Ovary (tissue), 3 donors: ENCODE measurements at regions not wholly inside any gene's neighbourhood (a gene's known extent, or its start where the extent isn't known, plus 50 kb on each side); places are given as distances from the start of the nearest gene placed in this dataset.

Experiments used
- POLR2A ChIP-seq: fragments of 450-650 bp; IDR thresholded peaks from one replicate; pipeline ENCODE4 v1.6.1; 2017; ENCODE audit warnings: antibody characterized with exemption, mild to moderate bottlenecking, moderate library complexity
- TF ChIP-seq, protein P1 (sequence below), 3 donors: fragments of 450-650 bp in 2 of 3; fragments of 200-600 bp in 1 of 3; IDR thresholded peaks; one replicate each; pipeline versions ENCODE4 v1.5.1 to v1.8.0; 2016 to 2022; ENCODE audit warnings: antibody characterized with exemption in 3 of 3, mild to moderate bottlenecking in 1 of 3
- donor health status: DM: no; HTN: no; CAD: no.

DNA sequence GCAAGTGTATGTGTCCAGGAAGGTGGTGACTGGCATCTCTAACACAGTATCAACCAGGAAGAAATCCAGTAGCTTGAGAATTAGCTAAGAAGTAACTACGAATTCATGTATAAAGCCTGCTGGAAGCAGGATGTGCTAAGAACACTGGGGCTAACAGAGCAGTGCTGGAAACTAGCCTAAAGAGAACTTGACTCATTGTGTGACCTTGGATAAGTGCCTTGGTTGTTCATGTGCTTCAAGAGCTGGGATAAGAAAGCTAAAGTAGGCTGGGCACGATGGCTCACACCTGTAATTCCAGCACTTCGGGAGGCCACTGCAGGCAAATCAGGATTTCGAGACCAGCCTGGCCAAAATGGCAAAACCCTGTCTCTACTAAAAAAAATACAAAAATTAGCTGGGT, 186.9 kb downstream of the RRAGC start:
- no peak for TF ChIP-seq POLR2A
- TF ChIP-seq, protein P1, sequence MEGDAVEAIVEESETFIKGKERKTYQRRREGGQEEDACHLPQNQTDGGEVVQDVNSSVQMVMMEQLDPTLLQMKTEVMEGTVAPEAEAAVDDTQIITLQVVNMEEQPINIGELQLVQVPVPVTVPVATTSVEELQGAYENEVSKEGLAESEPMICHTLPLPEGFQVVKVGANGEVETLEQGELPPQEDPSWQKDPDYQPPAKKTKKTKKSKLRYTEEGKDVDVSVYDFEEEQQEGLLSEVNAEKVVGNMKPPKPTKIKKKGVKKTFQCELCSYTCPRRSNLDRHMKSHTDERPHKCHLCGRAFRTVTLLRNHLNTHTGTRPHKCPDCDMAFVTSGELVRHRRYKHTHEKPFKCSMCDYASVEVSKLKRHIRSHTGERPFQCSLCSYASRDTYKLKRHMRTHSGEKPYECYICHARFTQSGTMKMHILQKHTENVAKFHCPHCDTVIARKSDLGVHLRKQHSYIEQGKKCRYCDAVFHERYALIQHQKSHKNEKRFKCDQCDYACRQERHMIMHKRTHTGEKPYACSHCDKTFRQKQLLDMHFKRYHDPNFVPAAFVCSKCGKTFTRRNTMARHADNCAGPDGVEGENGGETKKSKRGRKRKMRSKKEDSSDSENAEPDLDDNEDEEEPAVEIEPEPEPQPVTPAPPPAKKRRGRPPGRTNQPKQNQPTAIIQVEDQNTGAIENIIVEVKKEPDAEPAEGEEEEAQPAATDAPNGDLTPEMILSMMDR (IDR thresholded peaks at IDR 0.05) = no peak
